ENCODE measurements at regions not wholly inside any gene's neighbourhood (a gene's known extent, or its start where the extent isn't known, plus 50 kb on each side); places are given as distances from the start of the nearest gene placed in this dataset.

DNA sequence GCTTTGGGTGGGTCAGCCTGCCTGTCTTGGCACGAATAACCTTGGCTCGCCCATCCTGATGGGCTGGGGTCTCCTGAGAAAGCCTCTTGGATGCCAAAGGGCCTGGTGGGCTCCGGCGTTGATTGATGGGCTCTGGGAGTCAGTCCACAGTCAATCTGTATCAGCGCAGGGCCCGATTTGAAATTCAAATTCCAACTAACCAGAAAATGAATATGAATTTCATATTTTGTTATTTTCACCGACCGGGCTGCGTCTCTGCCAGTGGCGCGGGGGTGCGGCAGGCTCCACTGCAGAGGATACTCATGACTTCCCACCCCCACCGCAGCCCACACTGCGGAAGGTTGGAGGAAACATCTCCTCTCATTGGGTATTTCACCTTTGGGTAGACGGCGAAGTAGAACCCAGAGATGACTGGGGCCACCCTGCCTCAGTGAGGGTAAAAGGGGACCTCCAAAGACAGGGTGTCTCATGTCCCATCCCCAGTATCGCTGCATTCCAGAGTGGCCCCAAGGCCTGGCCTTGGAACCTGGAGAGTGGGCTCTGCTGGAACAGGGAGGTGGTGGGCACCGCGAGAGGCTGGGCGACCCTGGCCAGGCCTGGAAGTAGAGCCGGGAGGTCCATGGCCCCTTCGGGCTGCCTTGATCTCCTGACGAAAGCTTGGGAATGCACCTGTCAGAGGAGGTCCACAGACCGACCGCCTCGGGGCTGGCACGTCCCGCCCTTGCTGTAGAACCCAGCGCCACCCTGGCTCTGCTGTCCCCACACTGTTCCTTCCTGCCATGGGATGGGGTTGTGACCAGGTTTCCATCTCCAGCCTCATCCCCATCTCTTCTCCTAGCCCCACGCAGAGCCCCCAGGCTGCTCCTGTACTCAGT, 54.8 kb upstream of the SORCS2 start:
- Histone ChIP-seq H3K27ac (ENCODE audit: extremely low read depth, low read depth, low read length) (no peak overlapping the region), H3K79me2 (ENCODE audit: control insufficient read depth, insufficient read depth, low read length) (no peaks in the 10 kb centered on the region), H3K27me3 (ENCODE audit: control insufficient read depth in 2 of 2, insufficient read depth in 2 of 2, low read length in 2 of 2) (peaks cover 18 to 65% of the 10 kb centered on the region in 2 experiments; a peak in 3 of 5 replicates), H4K20me1 (replicated peaks; ENCODE audit: control insufficient read depth, insufficient read depth, low read length) (no peaks in the 10 kb centered on the region), H3K9ac (ENCODE audit: insufficient read depth in 1 of 2, low read depth in 2 of 2, low read length in 2 of 2) (no peak overlapping the region), H3K36me3 (ENCODE audit: control insufficient read depth, insufficient read depth, low read length) (no peaks in the 10 kb centered on the region), H2AFZ (ENCODE audit: low read depth, low read length) (no peak overlapping the region), H3K4me2 (ENCODE audit: insufficient read depth, low read length) (no peak overlapping the region), H3K4me3 (no peak overlapping the region), H3K4me1 (replicated peaks in 1 of 2; ENCODE audit: control insufficient read depth in 2 of 2, insufficient read depth in 2 of 2, low read length in 2 of 2) (peaks cover 0 to 10% of the 10 kb centered on the region in 2 experiments; a peak in 2 of 5 replicates), H3K9me3 (replicated peaks; ENCODE audit: control insufficient read depth, insufficient read depth, low read depth, low read length) (no peaks in the 10 kb centered on the region; the same call in 1 of the 2 replicates), H3K9me1 (ENCODE audit: control insufficient read depth, insufficient read depth, low read length) (no peaks in the 10 kb centered on the region)
- POLR2A ChIA-PET = interaction anchor here (0.6 to 1.2 kb wide), 2 partner anchors 9 to 286 kb away, joined by 3 read pairs; no protein-coding TSS in a partner anchor
- in situ Hi-C loops (cut with MboI) (no loop called here), intact Hi-C loops (cut with micrococcal nuclease) (no loop called here)
- CTCF ChIA-PET (ENCODE audit: low intra/inter-chr PET ratio) = no interaction called here
- WGBS (ENCODE audit: insufficient coverage, low coverage, missing lambda C conversion rate) = 4% methylated on average over 28 of the region's 30 CpGs
- BruUV-seq (replicated peaks) = no TSS peak
- FAIRE-seq (no peak), DNase-seq (ENCODE audit: extremely low read depth in 1 of 4, low spot score in 3 of 4) (no peak), ATAC-seq (no peak)
- TF ChIP-seq SMAD1 (IDR thresholded peaks at IDR 0.05; ENCODE audit: low read depth, low read length, partially characterized antibody) (no peak), ETS2 (tag; IDR thresholded peaks at IDR 0.05; ENCODE audit: borderline replicate concordance, poor library complexity, severe bottlenecking) (no peak), ARID2 (IDR thresholded peaks at IDR 0.05) (no peak), GABPA (tag; conservative IDR thresholded peaks at IDR 0.05; ENCODE audit: low read depth) (no peak)
- TF ChIP-seq, protein P1, sequence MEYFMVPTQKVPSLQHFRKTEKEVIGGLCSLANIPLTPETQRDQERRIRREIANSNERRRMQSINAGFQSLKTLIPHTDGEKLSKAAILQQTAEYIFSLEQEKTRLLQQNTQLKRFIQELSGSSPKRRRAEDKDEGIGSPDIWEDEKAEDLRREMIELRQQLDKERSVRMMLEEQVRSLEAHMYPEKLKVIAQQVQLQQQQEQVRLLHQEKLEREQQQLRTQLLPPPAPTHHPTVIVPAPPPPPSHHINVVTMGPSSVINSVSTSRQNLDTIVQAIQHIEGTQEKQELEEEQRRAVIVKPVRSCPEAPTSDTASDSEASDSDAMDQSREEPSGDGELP (CRISPR knock-in tag; IDR thresholded peaks at IDR 0.05; ENCODE audit: borderline replicate concordance) = no peak
- TF ChIP-seq, protein P2, sequence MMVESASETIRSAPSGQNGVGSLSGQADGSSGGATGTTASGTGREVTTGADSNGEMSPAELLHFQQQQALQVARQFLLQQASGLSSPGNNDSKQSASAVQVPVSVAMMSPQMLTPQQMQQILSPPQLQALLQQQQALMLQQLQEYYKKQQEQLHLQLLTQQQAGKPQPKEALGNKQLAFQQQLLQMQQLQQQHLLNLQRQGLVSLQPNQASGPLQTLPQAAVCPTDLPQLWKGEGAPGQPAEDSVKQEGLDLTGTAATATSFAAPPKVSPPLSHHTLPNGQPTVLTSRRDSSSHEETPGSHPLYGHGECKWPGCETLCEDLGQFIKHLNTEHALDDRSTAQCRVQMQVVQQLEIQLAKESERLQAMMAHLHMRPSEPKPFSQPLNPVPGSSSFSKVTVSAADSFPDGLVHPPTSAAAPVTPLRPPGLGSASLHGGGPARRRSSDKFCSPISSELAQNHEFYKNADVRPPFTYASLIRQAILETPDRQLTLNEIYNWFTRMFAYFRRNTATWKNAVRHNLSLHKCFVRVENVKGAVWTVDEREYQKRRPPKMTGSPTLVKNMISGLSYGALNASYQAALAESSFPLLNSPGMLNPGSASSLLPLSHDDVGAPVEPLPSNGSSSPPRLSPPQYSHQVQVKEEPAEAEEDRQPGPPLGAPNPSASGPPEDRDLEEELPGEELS (CRISPR knock-in tag; IDR thresholded peaks at IDR 0.05; ENCODE audit: borderline replicate concordance) = no peak

Measured in K562 (cell line).